GM12878 (cell line): ENCODE measurements at regions not wholly inside any gene's neighbourhood (a gene's known extent, or its start where the extent isn't known, plus 50 kb on each side); places are given as distances from the start of the nearest gene placed in this dataset.

ENCODE experiments used
- ATAC-seq: fragments of 200-7000 bp; cut with Tn5 transposase; 3 replicates; pipeline ENCODE4 v1.9.1; 2020; ENCODE audit warnings: mild to moderate bottlenecking, moderate library complexity
- BruUV-seq: library from RNA; stranded (reverse); fragments of 400-500 nt; replicated peaks from 2 replicates; lab custom pipeline; 2021; lab: Mats Ljungman, UMichigan
- CTCF ChIA-PET: fragments of 300-600 bp; sonication (Branson Sonifier 250); formaldehyde crosslinking; extraction: SDS; loops from one replicate; lab custom pipeline; 2021; ENCODE audit warnings: inconsistent platforms; lab: Yijun Ruan, JAX
- POLR2A ChIA-PET: fragments of 350-600 bp; formaldehyde crosslinking; extraction: SDS; loops from one replicate; lab custom pipeline; 2021; ENCODE audit warnings: inconsistent platforms; lab: Charles Lee
- RAD21 ChIA-PET: fragments of 300-600 bp; sonication (Branson Sonifier 250); formaldehyde crosslinking; loops from one replicate; lab custom pipeline; 2023; ENCODE audit warnings: antibody characterized with exemption; ENCODE audit not compliant: unreplicated experiment; lab: Charles Lee
- SMC1A ChIA-PET: fragments of 300-600 bp; sonication (Branson Sonifier 250); formaldehyde crosslinking; loops from one replicate; lab custom pipeline; 2023; ENCODE audit not compliant: unreplicated experiment, uncharacterized antibody; lab: Charles Lee
- DNase-seq: peaks from one replicate; pipeline ENCODE4 v3.0.0-alpha.2; 2011; ENCODE audit warnings: low read depth, low spot score
- FAIRE-seq: peaks from 3 replicates; lab custom pipeline; 2011; peaks lifted over from hg19 to GRCh38; lab: Jason Lieb, UNC
- H2AFZ ChIP-seq: 2 replicates; pipeline ENCODE4 v1.6.0; 2011; ENCODE audit warnings: low read depth, low read length, control low read depth; ENCODE audit not compliant: control insufficient read depth
- H3K27ac ChIP-seq: 2 replicates; pipeline ENCODE4 v1.5.1; 2011; ENCODE audit warnings: control low read depth; ENCODE audit not compliant: control insufficient read depth, insufficient read depth
- H3K27me3 ChIP-seq, 2 experiments: replicated peaks in 1 of 2; 2 replicates each; pipeline versions ENCODE4 v1.6.0 to v1.6.1; 2011; ENCODE audit warnings: low read length in 1 of 2; ENCODE audit not compliant: control insufficient read depth in 2 of 2, insufficient read depth in 2 of 2
- H3K36me3 ChIP-seq, 2 experiments: 2 replicates each; pipeline ENCODE4 v1.5.1; 2011; ENCODE audit warnings: low read length in 1 of 2; ENCODE audit not compliant: control insufficient read depth in 2 of 2, insufficient read depth in 2 of 2
- H3K4me1 ChIP-seq: 2 replicates; pipeline ENCODE4 v1.6.1; 2011; ENCODE audit warnings: mild to moderate bottlenecking, low read length, moderate library complexity, mixed read lengths; ENCODE audit not compliant: control insufficient read depth, insufficient read depth
- H3K4me2 ChIP-seq: 2 replicates; pipeline ENCODE4 v1.6.0; 2011; ENCODE audit warnings: control low read depth; ENCODE audit not compliant: control insufficient read depth, insufficient read depth
- H3K4me3 ChIP-seq: fragments of 200-600 bp; sonication (generic); 2 replicates; pipeline ENCODE4 v1.5.1; 2016
- H3K79me2 ChIP-seq: 2 replicates; pipeline ENCODE4 v1.6.0; 2011; ENCODE audit warnings: low read length; ENCODE audit not compliant: control insufficient read depth, insufficient read depth
- H3K9ac ChIP-seq: 2 replicates; pipeline ENCODE4 v1.8.0; 2011; ENCODE audit warnings: low read length, control low read depth, mixed read lengths; ENCODE audit not compliant: control insufficient read depth, insufficient read depth
- H3K9me3 ChIP-seq: replicated peaks from 3 replicates; pipeline ENCODE4 v1.5.1; 2011; ENCODE audit warnings: mild to moderate bottlenecking, low read length; ENCODE audit not compliant: control insufficient read depth, insufficient read depth
- H4K20me1 ChIP-seq: 2 replicates; pipeline ENCODE4 v1.6.0; 2011; ENCODE audit not compliant: control insufficient read depth, insufficient read depth
- ASH2L ChIP-seq: fragments of 300-600, 200-600 bp; sonication (generic); IDR thresholded peaks from 2 replicates; pipeline ENCODE4 v1.6.1; 2017; ENCODE audit warnings: low read depth, mild to moderate bottlenecking, borderline replicate concordance
- EGR1 ChIP-seq, 2 experiments: IDR thresholded peaks; 1 replicate in 1 of 2; 2 replicates in 1 of 2; pipeline ENCODE4 v1.6.1; 2011 to 2012; ENCODE audit warnings: low read depth in 2 of 2, low read length in 2 of 2, borderline replicate concordance in 1 of 2, mild to moderate bottlenecking in 1 of 2, moderate library complexity in 1 of 2
- RAD21 ChIP-seq: IDR thresholded peaks from 2 replicates; pipeline ENCODE4 v1.6.1; 2011; ENCODE audit warnings: mild to moderate bottlenecking, low read depth, low read length, moderate library complexity; ENCODE audit not compliant: insufficient read depth
- WGBS: methylation state at CpG from one replicate; pipeline ENCODE4 v1.1.6; 2016; ENCODE audit warnings: low lambda C conversion rate; ENCODE audit not compliant: insufficient replicate concordance, insufficient coverage; ENCODE audit errors: missing lambda C conversion rate; 5-methylcytosine and 5-hydroxymethylcytosine counted together
- in situ Hi-C: fragments of 300-500 bp; cut with MboI; formaldehyde crosslinking; loops from 9 replicates; pipeline ENCODE4 v1.14.3; 2018; ENCODE audit warnings: mixed read lengths
- intact Hi-C: fragments of 100-400 bp; cut with micrococcal nuclease; formaldehyde crosslinking; loops from one replicate; pipeline ENCODE4 v1.14.2; 2022; ENCODE audit not compliant: unreplicated experiment
- TF ChIP-seq, protein P1 (sequence below): fragments of 150-350 bp; IDR thresholded peaks from 2 replicates; pipeline ENCODE4 v1.6.1; 2016; ENCODE audit warnings: low read depth, low read length
- TF ChIP-seq, protein P2 (sequence below): fragments of 450-650 bp; IDR thresholded peaks from 2 replicates; pipeline ENCODE4 v1.6.1; 2017; ENCODE audit warnings: mild to moderate bottlenecking, moderate library complexity

DNA sequence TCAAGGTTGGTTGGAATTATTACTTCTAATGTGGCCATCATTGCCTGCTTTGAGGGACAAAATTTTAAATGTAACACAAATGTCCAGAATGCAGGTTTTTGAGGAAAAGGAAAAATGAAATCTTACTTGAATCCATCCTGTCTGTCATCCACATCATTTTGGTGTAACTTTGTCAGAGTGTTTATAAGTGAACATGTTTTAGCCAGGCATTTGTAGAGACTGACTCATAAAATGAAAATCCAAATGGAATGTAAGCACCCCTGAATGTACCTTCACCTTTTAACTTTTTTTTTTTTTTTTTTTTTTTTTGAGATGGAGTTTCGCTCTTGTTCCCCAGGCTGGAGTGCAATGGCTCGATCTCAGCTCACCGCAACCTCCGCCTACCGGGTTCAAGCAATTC lies 141.8 kb upstream of the BNIP2 start (continued):
- TF ChIP-seq, protein P1, sequence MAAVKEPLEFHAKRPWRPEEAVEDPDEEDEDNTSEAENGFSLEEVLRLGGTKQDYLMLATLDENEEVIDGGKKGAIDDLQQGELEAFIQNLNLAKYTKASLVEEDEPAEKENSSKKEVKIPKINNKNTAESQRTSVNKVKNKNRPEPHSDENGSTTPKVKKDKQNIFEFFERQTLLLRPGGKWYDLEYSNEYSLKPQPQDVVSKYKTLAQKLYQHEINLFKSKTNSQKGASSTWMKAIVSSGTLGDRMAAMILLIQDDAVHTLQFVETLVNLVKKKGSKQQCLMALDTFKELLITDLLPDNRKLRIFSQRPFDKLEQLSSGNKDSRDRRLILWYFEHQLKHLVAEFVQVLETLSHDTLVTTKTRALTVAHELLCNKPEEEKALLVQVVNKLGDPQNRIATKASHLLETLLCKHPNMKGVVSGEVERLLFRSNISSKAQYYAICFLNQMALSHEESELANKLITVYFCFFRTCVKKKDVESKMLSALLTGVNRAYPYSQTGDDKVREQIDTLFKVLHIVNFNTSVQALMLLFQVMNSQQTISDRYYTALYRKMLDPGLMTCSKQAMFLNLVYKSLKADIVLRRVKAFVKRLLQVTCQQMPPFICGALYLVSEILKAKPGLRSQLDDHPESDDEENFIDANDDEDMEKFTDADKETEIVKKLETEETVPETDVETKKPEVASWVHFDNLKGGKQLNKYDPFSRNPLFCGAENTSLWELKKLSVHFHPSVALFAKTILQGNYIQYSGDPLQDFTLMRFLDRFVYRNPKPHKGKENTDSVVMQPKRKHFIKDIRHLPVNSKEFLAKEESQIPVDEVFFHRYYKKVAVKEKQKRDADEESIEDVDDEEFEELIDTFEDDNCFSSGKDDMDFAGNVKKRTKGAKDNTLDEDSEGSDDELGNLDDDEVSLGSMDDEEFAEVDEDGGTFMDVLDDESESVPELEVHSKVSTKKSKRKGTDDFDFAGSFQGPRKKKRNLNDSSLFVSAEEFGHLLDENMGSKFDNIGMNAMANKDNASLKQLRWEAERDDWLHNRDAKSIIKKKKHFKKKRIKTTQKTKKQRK, result no peak

DNA sequence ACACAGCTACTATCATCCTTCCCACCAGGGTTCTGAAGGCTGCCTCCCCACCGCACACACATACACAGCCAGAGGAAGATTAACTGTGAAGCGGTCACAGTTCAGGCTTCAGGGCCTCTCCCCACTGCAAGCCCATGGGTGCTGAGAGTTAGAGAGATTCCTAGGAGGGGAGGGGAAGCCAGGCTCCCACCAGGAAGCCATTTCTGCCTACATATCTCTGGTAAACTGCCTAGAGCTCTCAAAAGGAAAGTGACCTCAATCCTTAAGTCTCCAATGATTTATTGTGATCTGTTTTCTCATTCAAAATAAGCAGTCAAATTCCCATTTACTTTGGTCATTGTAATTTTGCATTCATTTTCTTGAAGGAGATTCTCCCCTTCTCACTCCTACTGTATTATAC lies 141.0 kb upstream of the BNIP2 start:
- BruUV-seq, result no TSS peak
- no peak overlapping the region for H2AFZ ChIP-seq
- DNase-seq (no peak), FAIRE-seq (no peak), ATAC-seq (no peak)
- no peaks in the 10 kb centered on the region for H3K79me2 ChIP-seq
- no peaks in the 10 kb centered on the region for H4K20me1 ChIP-seq
- H3K4me1 ChIP-seq, result no peaks in the 10 kb centered on the region
- no peak overlapping the region for H3K4me2 ChIP-seq
- ChIA-PET SMC1A (no interaction called here), CTCF (no interaction called here), RAD21 (no interaction called here), POLR2A (no interaction called here)
- in situ Hi-C loops, result no loop called here
- TF ChIP-seq ASH2L, result no peak
- TF ChIP-seq EGR1 (IDR thresholded peaks at IDR 0.05; ENCODE audit: borderline replicate concordance in 1 of 2, low read depth in 2 of 2, low read length in 2 of 2), result no peak
- TF ChIP-seq RAD21, result no peak
- TF ChIP-seq, protein P2, sequence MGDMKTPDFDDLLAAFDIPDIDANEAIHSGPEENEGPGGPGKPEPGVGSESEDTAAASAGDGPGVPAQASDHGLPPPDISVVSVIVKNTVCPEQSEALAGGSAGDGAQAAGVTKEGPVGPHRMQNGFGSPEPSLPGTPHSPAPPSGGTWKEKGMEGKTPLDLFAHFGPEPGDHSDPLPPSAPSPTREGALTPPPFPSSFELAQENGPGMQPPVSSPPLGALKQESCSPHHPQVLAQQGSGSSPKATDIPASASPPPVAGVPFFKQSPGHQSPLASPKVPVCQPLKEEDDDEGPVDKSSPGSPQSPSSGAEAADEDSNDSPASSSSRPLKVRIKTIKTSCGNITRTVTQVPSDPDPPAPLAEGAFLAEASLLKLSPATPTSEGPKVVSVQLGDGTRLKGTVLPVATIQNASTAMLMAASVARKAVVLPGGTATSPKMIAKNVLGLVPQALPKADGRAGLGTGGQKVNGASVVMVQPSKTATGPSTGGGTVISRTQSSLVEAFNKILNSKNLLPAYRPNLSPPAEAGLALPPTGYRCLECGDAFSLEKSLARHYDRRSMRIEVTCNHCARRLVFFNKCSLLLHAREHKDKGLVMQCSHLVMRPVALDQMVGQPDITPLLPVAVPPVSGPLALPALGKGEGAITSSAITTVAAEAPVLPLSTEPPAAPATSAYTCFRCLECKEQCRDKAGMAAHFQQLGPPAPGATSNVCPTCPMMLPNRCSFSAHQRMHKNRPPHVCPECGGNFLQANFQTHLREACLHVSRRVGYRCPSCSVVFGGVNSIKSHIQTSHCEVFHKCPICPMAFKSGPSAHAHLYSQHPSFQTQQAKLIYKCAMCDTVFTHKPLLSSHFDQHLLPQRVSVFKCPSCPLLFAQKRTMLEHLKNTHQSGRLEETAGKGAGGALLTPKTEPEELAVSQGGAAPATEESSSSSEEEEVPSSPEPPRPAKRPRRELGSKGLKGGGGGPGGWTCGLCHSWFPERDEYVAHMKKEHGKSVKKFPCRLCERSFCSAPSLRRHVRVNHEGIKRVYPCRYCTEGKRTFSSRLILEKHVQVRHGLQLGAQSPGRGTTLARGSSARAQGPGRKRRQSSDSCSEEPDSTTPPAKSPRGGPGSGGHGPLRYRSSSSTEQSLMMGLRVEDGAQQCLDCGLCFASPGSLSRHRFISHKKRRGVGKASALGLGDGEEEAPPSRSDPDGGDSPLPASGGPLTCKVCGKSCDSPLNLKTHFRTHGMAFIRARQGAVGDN, result no peak
- H3K9ac ChIP-seq, result no peak overlapping the region
- 41% methylated on average over 2 of the region's 2 CpGs for WGBS
- no peaks in the 10 kb centered on the region for H3K27me3 ChIP-seq
- intact Hi-C loops, result no loop called here
- no peaks in the 10 kb centered on the region for H3K9me3 ChIP-seq
- no peak overlapping the region for H3K27ac ChIP-seq
- no peaks in the 10 kb centered on the region for H3K36me3 ChIP-seq
- no peak overlapping the region for H3K4me3 ChIP-seq
